HG03066 (cell line): ENCODE measurements at regions not wholly inside any gene's neighbourhood (a gene's known extent, or its start where the extent isn't known, plus 50 kb on each side); places are given as distances from the start of the nearest gene placed in this dataset.

Source experiments
- ATAC-seq: cut with Tn5 transposase; IDR thresholded peaks from one replicate; pipeline ENCODE4 v1.9.1; 2021; ENCODE audit warnings: low read depth; ENCODE audit not compliant: unreplicated experiment

GRCh38 chr5:125381290-125381689 lies 634.9 kb upstream of the ZNF608 start:
- ATAC-seq: no peak

- no peak for ATAC-seq
These were observed 637.6 kb upstream of the ZNF608 start for GRCh38 chr5:125384071-125384470.

- ATAC-seq: no peak
These were observed 643.9 kb upstream of the ZNF608 start for GRCh38 chr5:125390326-125390725.

GRCh38 chr5:125393221-125393815 lies 646.9 kb upstream of the ZNF608 start:
- ATAC-seq: no peak

GRCh38 chr5:125394661-125395280 lies 648.3 kb upstream of the ZNF608 start:
- no peak for ATAC-seq

GRCh38 chr5:125396462-125396861 lies 650.0 kb upstream of the ZNF608 start:
- no peak for ATAC-seq

- no peak for ATAC-seq
These were observed 652.0 kb upstream of the ZNF608 start for GRCh38 chr5:125398466-125398865.

- no peak for ATAC-seq
These were observed 653.4 kb upstream of the ZNF608 start for GRCh38 chr5:125399885-125400284.

GRCh38 chr5:125401724-125402622 lies 655.5 kb upstream of the ZNF608 start:
- ATAC-seq: no peak

GRCh38 chr5:125402787-125403186 lies 656.3 kb upstream of the ZNF608 start:
- no peak for ATAC-seq

- no peak for ATAC-seq
These were observed 657.6 kb upstream of the ZNF608 start for GRCh38 chr5:125404056-125404455.

- ATAC-seq: peak; percentile 26
These were observed 662.2 kb upstream of the ZNF608 start for GRCh38 chr5:125408448-125409233.

GRCh38 chr5:125409234-125409860 lies 662.9 kb upstream of the ZNF608 start:
- no peak for ATAC-seq

GRCh38 chr5:125409861-125410536 lies 663.6 kb upstream of the ZNF608 start:
- ATAC-seq: no peak

GRCh38 chr5:125410537-125411070 lies 664.2 kb upstream of the ZNF608 start:
- ATAC-seq: no peak

- peak; percentile 65 for ATAC-seq
These were observed 664.8 kb upstream of the ZNF608 start for GRCh38 chr5:125411071-125411743.

- ATAC-seq: peak; percentile 63
These were observed 665.5 kb upstream of the ZNF608 start for GRCh38 chr5:125411744-125412560.
